DOHH2 (cell line): ENCODE measurements at regions not wholly inside any gene's neighbourhood (a gene's known extent, or its start where the extent isn't known, plus 50 kb on each side); places are given as distances from the start of the nearest gene placed in this dataset.

ENCODE experiments used
- EZH2phosphoT487 ChIP-seq: fragments of 200-600 bp; sonication (generic); IDR thresholded peaks from 2 replicates; pipeline ENCODE4 v1.6.1; 2017; ENCODE audit warnings: borderline replicate concordance, mild to moderate bottlenecking, antibody characterized with exemption, low read length, moderate library complexity, mixed read lengths
- TF ChIP-seq, protein P1 (sequence below): fragments of 200-600 bp; sonication (generic); IDR thresholded peaks from one replicate; pipeline ENCODE4 v1.5.1; 2014; ENCODE audit warnings: antibody characterized with exemption, mild to moderate bottlenecking, low read depth, low read length; ENCODE audit not compliant: poor library complexity, severe bottlenecking

DNA sequence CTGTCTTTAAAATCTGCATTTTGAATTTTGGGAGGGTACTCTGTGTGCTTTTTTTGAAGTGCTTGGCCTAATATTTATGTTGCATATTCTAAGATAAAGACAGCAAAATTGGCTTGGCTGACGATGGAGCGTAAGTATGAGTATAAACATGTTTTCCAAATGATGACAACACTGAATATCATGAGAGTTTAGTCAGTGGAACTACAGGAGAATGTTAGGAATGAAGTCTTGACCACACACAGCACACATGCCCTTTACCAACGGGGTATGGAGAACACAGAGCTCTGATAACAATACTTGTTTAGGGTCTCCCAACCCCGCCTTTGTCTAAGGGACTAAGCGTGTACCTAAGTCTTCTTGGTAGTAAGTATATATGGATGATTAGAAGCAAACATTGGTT lies 253.9 kb upstream of the FZD8 start:
- TF ChIP-seq, protein P1, sequence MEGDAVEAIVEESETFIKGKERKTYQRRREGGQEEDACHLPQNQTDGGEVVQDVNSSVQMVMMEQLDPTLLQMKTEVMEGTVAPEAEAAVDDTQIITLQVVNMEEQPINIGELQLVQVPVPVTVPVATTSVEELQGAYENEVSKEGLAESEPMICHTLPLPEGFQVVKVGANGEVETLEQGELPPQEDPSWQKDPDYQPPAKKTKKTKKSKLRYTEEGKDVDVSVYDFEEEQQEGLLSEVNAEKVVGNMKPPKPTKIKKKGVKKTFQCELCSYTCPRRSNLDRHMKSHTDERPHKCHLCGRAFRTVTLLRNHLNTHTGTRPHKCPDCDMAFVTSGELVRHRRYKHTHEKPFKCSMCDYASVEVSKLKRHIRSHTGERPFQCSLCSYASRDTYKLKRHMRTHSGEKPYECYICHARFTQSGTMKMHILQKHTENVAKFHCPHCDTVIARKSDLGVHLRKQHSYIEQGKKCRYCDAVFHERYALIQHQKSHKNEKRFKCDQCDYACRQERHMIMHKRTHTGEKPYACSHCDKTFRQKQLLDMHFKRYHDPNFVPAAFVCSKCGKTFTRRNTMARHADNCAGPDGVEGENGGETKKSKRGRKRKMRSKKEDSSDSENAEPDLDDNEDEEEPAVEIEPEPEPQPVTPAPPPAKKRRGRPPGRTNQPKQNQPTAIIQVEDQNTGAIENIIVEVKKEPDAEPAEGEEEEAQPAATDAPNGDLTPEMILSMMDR = no peak
- TF ChIP-seq EZH2phosphoT487 = no peak
